ENCODE measurements at regions not wholly inside any gene's neighbourhood (a gene's known extent, or its start where the extent isn't known, plus 50 kb on each side); places are given as distances from the start of the nearest gene placed in this dataset.
"Not testable (repeated sequence)": the region's sequence is repeated elsewhere in the genome, so short reads cannot be mapped to it uniquely, and the experiment has no call there.

- DNase-seq, result not testable (repeated sequence)
Measured at GRCh38 chr5:163355811-163356210, 81.6 kb upstream of the CCNG1 start.

GRCh38 chr5:163357636-163358035 is 79.8 kb upstream of the CCNG1 start:
- DNase-seq, result no peak

- no peak for DNase-seq
Measured at GRCh38 chr5:163360656-163361055, 76.7 kb upstream of the CCNG1 start.

GRCh38 chr5:163361450-163361849 is 75.9 kb upstream of the CCNG1 start:
- no peak for DNase-seq

- no peak for DNase-seq
Measured at GRCh38 chr5:163362840-163363371, 74.5 kb upstream of the CCNG1 start.

GRCh38 chr5:163363389-163363788 is 74.0 kb upstream of the CCNG1 start:
- no peak for DNase-seq

GRCh38 chr5:163366757-163367156 is 70.6 kb upstream of the CCNG1 start:
- no peak for DNase-seq

GRCh38 chr5:163369776-163370385 is 67.5 kb upstream of the CCNG1 start:
- DNase-seq, result no peak

GRCh38 chr5:163373436-163374084 is 63.8 kb upstream of the CCNG1 start:
- no peak for DNase-seq

- DNase-seq, result no peak
Measured at GRCh38 chr5:163377982-163378381, 59.4 kb upstream of the CCNG1 start.

GRCh38 chr5:163379298-163380155 is 57.9 kb upstream of the CCNG1 start:
- DNase-seq, result no peak

GRCh38 chr5:163381832-163382231 is 55.6 kb upstream of the CCNG1 start:
- DNase-seq, result no peak

GRCh38 chr5:163383754-163384153 is 53.6 kb upstream of the CCNG1 start:
- no peak for DNase-seq

- DNase-seq, result no peak
Measured at GRCh38 chr5:163384669-163385068, 52.7 kb upstream of the CCNG1 start.

- DNase-seq, result no peak
Measured at GRCh38 chr5:163385271-163385670, 52.1 kb upstream of the CCNG1 start.

- DNase-seq, result no peak
Measured at GRCh38 chr5:163385824-163386223, 51.6 kb upstream of the CCNG1 start.

GRCh38 chr5:163386352-163386751 is 51.0 kb upstream of the CCNG1 start:
- no peak for DNase-seq

GRCh38 chr5:163387589-163388343 is 49.6 kb upstream of the CCNG1 start:
- DNase-seq, result no peak

Measured in renal pelvis (tissue), 1 donor.